Calu3 (cell line): ENCODE measurements at regions not wholly inside any gene's neighbourhood (a gene's known extent, or its start where the extent isn't known, plus 50 kb on each side); places are given as distances from the start of the nearest gene placed in this dataset.
A peak's percentile ranks its signal among the peaks of the same experiment; 100 is the strongest.

Experiments
- BruUV-seq: library from RNA; stranded (reverse); fragments of 400-500 nt; replicated peaks from 2 replicates; lab custom pipeline; 2021; lab: Mats Ljungman, UMichigan
- CTCF ChIA-PET: fragments of 300-600 bp; sonication (Branson Sonifier 250); formaldehyde crosslinking; loops from one replicate; lab custom pipeline; 2022; ENCODE audit warnings: antibody characterized with exemption; lab: Charles Lee
- DNase-seq: peaks from one replicate; pipeline ENCODE4 v3.0.0; 2022
- H3K27ac Mint-ChIP-seq: one replicate; pipeline ENCODE4 v1.8.0; 2022; ENCODE audit warnings: mixed read lengths; ENCODE audit not compliant: unreplicated experiment
- H3K27me3 Mint-ChIP-seq: one replicate; pipeline ENCODE4 v1.8.0; 2022; ENCODE audit warnings: mixed read lengths; ENCODE audit not compliant: unreplicated experiment
- H3K36me3 Mint-ChIP-seq: one replicate; pipeline ENCODE4 v1.8.0; 2022; ENCODE audit warnings: mild to moderate bottlenecking, moderate library complexity, mixed read lengths; ENCODE audit not compliant: insufficient read depth, unreplicated experiment
- H3K4me1 Mint-ChIP-seq: one replicate; pipeline ENCODE4 v1.8.0; 2022; ENCODE audit warnings: mild to moderate bottlenecking, low read depth, mixed read lengths; ENCODE audit not compliant: unreplicated experiment
- H3K4me3 Mint-ChIP-seq: one replicate; pipeline ENCODE4 v1.8.0; 2022; ENCODE audit warnings: mild to moderate bottlenecking, low read depth, moderate library complexity, mixed read lengths; ENCODE audit not compliant: unreplicated experiment
- H3K9me3 Mint-ChIP-seq: one replicate; pipeline ENCODE4 v1.8.0; 2022; ENCODE audit warnings: low read depth, mixed read lengths; ENCODE audit not compliant: unreplicated experiment
- intact Hi-C: fragments of 100-400 bp; cut with micrococcal nuclease; formaldehyde crosslinking; loops from one replicate; pipeline ENCODE4 v1.10.0; 2022; ENCODE audit not compliant: unreplicated experiment
- TF ChIP-seq, protein P1 (sequence below): fragments of 200-600 bp; IDR thresholded peaks from one replicate; pipeline ENCODE4 v1.8.0; 2022; ENCODE audit warnings: antibody characterized with exemption; ENCODE audit not compliant: unreplicated experiment

GRCh38 chr1:244207935-244208244 is 156.8 kb downstream of the ZBTB18 start:
- no peak overlapping the region for H3K4me3 Mint-ChIP-seq
- peaks cover 4% of the 10 kb centered on the region for H3K9me3 Mint-ChIP-seq
- no TSS peak for BruUV-seq
- CTCF ChIA-PET: no interaction called here
- TF ChIP-seq, protein P1, sequence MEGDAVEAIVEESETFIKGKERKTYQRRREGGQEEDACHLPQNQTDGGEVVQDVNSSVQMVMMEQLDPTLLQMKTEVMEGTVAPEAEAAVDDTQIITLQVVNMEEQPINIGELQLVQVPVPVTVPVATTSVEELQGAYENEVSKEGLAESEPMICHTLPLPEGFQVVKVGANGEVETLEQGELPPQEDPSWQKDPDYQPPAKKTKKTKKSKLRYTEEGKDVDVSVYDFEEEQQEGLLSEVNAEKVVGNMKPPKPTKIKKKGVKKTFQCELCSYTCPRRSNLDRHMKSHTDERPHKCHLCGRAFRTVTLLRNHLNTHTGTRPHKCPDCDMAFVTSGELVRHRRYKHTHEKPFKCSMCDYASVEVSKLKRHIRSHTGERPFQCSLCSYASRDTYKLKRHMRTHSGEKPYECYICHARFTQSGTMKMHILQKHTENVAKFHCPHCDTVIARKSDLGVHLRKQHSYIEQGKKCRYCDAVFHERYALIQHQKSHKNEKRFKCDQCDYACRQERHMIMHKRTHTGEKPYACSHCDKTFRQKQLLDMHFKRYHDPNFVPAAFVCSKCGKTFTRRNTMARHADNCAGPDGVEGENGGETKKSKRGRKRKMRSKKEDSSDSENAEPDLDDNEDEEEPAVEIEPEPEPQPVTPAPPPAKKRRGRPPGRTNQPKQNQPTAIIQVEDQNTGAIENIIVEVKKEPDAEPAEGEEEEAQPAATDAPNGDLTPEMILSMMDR: no peak
- intact Hi-C loops: no loop called here
- no peaks in the 10 kb centered on the region for H3K36me3 Mint-ChIP-seq
- no peak for DNase-seq
- H3K27me3 Mint-ChIP-seq: no peaks in the 10 kb centered on the region
- no peaks in the 10 kb centered on the region for H3K4me1 Mint-ChIP-seq
- H3K27ac Mint-ChIP-seq: no peak overlapping the region

GRCh38 chr1:244209955-244210354 is 158.9 kb downstream of the ZBTB18 start:
- H3K27ac Mint-ChIP-seq: no peak overlapping the region
- peaks cover 4% of the 10 kb centered on the region for H3K9me3 Mint-ChIP-seq
- H3K36me3 Mint-ChIP-seq: peaks cover 10% of the 10 kb centered on the region
- no peak for DNase-seq
- TF ChIP-seq, protein P1: no peak
- no peak overlapping the region for H3K4me3 Mint-ChIP-seq
- intact Hi-C loops: loop anchor here (5.0 kb wide), 1 partner anchor 163 kb away; no protein-coding TSS in a partner anchor
- H3K4me1 Mint-ChIP-seq: peaks cover 10% of the 10 kb centered on the region
- CTCF ChIA-PET: interaction anchor here (0.6 to 0.7 kb wide), 3 partner anchors 12 to 35 kb away, joined by 3 to 5 read pairs (median 4); no protein-coding TSS in a partner anchor
- no peaks in the 10 kb centered on the region for H3K27me3 Mint-ChIP-seq
- no TSS peak for BruUV-seq

DNA sequence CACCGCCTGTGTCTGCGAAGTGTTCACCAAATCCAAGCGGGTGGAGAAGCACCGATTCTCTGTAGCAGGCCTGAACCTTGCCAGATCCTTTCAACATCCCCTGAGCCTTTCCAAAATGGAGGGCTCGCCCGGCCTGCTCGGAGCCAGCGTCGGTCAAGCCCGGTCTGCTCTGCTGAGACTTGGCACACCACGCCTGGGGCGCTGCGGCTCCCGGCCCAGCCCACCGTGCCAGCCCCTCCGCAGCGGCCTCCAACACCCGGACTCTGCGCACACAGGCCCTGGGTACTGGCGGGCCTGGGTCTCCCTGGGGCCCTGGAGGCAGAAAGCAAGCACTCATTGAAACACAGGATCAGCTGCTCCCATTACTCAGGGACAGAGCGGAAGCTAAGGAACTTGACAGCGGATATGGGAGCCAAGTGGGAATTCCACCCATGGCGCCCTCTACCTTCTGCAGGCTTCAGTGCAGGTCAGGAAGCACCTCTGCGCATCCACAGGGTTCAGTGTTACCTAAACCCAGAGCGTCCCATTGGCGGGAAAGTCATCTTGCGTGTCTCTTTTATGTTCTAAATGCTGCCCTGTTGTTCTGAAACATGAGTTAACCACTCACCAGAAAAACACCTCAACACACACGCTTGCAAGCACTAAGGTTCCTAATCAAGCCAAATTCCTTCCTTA is 159.9 kb downstream of the ZBTB18 start:
- Mint-ChIP-seq H3K9me3 (peaks cover 4% of the 10 kb centered on the region), H3K36me3 (peaks cover 10% of the 10 kb centered on the region), H3K4me3 (no peak overlapping the region), H3K27ac (no peak overlapping the region), H3K27me3 (no peaks in the 10 kb centered on the region), H3K4me1 (peaks cover 15% of the 10 kb centered on the region)
- CTCF ChIA-PET: no interaction called here
- no TSS peak for BruUV-seq
- DNase-seq: no peak
- intact Hi-C loops: loop anchor here (5.0 kb wide), 1 partner anchor 164 kb away; no protein-coding TSS in a partner anchor
- TF ChIP-seq, protein P1: peak; percentile 65

DNA sequence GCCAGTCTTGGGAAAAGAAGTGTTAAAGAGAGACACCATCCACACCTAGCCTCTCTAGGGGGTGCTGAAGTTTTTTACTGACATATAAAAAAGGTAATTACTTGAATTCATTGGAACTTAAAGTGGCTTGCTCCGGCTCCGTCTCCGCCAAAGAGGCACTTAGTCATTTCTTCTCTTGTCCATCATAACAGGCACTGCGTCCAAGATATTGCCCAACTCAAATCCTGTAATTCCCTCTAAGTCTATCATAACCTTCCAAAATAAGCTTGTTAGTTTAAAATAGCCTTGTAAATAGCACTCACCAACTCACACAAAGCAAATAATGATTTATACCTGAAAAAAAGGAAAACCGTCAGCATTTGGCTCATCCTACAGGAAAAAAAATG is 160.5 kb downstream of the ZBTB18 start:
- CTCF ChIA-PET: no interaction called here
- no peak overlapping the region for H3K27ac Mint-ChIP-seq
- intact Hi-C loops: loop anchor here (5.0 kb wide), 1 partner anchor 164 kb away; no protein-coding TSS in a partner anchor

More for the DNA sequence above, 160.5 kb downstream of the ZBTB18 start:
- DNase-seq: no peak
- Mint-ChIP-seq H3K27me3 (no peaks in the 10 kb centered on the region), H3K9me3 (peaks cover 4% of the 10 kb centered on the region), H3K4me3 (no peak overlapping the region), H3K36me3 (peaks cover 10% of the 10 kb centered on the region), H3K4me1 (peaks cover 17% of the 10 kb centered on the region)
- no TSS peak for BruUV-seq
- TF ChIP-seq, protein P1: no peak
